ENCODE measurements at regions not wholly inside any gene's neighbourhood (a gene's known extent, or its start where the extent isn't known, plus 50 kb on each side); places are given as distances from the start of the nearest gene placed in this dataset.

- TF ChIP-seq ZBTB7A (IDR thresholded peaks at IDR 0.05; ENCODE audit: low read depth) = no peak
- TF ChIP-seq TCF12 (IDR thresholded peaks at IDR 0.05; ENCODE audit: low read depth) = no peak
- TF ChIP-seq, protein P1, sequence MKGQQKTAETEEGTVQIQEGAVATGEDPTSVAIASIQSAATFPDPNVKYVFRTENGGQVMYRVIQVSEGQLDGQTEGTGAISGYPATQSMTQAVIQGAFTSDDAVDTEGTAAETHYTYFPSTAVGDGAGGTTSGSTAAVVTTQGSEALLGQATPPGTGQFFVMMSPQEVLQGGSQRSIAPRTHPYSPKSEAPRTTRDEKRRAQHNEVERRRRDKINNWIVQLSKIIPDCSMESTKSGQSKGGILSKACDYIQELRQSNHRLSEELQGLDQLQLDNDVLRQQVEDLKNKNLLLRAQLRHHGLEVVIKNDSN (IDR thresholded peaks at IDR 0.05) = no peak
These were observed 50.3 kb upstream of the SNRK start for GRCh38 chr3:43236008-43236407.

DNA sequence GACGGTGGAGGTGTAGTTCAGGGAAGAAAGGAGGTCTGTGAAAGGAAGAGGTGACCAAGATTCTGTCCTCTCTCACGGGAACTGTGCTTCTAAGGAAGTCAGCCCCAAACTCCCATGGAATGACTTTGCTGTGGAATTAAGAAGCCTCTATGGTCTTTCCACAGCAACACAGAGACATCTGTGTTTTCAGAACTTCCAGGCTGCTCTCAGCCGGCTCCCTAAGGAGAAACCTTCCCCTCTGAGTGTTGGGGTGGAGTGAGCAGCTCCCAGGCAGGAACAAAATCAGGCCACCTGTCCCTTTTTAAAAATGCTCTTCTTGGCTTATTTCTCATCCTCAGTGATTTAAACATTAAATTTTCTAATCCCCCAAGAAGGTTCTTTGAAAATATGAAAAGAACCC, 53.3 kb upstream of the SNRK start:
- TF ChIP-seq TEAD4 (IDR thresholded peaks at IDR 0.05) (no peak), EP300 (IDR thresholded peaks at IDR 0.05; ENCODE audit: borderline replicate concordance) (no peak), ZBTB7A (IDR thresholded peaks at IDR 0.05; ENCODE audit: low read depth) (no peak), YY1 (IDR thresholded peaks at IDR 0.05; ENCODE audit: low read depth) (no peak), EGR1 (IDR thresholded peaks at IDR 0.05) (no peak), CREB1 (IDR thresholded peaks at IDR 0.05; ENCODE audit: low read depth) (no peak), RAD21 (IDR thresholded peaks at IDR 0.05; ENCODE audit: low read depth) (no peak), TAF1 (IDR thresholded peaks at IDR 0.05; ENCODE audit: low read depth) (no peak), CEBPB (IDR thresholded peaks at IDR 0.05) (no peak), FOXM1 (IDR thresholded peaks at IDR 0.05; ENCODE audit: borderline replicate concordance, low read depth) (no peak), TCF12 (IDR thresholded peaks at IDR 0.05; ENCODE audit: low read depth) (no peak), MAX (IDR thresholded peaks at IDR 0.05) (no peak)
- TF ChIP-seq, protein P1 (IDR thresholded peaks at IDR 0.05) = no peak
- TF ChIP-seq, protein P2, sequence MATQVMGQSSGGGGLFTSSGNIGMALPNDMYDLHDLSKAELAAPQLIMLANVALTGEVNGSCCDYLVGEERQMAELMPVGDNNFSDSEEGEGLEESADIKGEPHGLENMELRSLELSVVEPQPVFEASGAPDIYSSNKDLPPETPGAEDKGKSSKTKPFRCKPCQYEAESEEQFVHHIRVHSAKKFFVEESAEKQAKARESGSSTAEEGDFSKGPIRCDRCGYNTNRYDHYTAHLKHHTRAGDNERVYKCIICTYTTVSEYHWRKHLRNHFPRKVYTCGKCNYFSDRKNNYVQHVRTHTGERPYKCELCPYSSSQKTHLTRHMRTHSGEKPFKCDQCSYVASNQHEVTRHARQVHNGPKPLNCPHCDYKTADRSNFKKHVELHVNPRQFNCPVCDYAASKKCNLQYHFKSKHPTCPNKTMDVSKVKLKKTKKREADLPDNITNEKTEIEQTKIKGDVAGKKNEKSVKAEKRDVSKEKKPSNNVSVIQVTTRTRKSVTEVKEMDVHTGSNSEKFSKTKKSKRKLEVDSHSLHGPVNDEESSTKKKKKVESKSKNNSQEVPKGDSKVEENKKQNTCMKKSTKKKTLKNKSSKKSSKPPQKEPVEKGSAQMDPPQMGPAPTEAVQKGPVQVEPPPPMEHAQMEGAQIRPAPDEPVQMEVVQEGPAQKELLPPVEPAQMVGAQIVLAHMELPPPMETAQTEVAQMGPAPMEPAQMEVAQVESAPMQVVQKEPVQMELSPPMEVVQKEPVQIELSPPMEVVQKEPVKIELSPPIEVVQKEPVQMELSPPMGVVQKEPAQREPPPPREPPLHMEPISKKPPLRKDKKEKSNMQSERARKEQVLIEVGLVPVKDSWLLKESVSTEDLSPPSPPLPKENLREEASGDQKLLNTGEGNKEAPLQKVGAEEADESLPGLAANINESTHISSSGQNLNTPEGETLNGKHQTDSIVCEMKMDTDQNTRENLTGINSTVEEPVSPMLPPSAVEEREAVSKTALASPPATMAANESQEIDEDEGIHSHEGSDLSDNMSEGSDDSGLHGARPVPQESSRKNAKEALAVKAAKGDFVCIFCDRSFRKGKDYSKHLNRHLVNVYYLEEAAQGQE (IDR thresholded peaks at IDR 0.05; ENCODE audit: low read depth) = no peak

DNA sequence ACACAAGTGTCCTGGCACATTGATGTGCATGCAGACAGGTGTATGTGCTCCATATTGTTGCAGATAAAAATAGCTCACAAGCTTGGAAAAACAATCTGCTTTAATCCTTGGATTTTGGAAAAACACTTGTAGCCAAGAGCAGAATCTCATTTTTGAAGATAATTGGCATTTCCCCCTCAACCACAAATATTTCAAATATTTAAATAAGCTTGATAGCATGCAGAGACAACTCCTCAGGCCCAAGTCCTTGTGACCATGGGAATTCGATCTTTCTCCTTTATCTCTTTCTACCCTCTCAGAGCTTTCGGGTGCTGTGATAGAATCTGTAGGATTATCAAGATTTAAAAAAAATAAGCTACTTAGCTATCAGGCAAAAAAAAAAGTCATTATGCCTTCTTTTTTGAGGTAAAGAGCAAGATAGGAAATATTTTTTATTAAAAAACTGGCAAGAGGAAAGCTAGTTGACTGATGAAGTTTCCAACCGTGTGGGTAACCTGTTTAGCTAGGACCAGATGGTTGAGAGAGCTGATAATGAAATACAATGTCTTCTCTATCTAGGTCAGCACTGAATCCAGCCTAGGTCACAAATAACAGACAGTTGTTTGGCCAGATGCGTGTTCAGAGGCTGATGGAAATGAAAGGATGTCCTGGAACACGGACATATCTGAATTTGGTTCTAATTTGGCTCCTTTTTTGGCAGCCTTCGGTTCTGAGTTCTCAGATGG, 54.9 kb upstream of the SNRK start:
- TF ChIP-seq, protein P1 (IDR thresholded peaks at IDR 0.05) = no peak
- TF ChIP-seq MAX (IDR thresholded peaks at IDR 0.05) (no peak), RAD21 (IDR thresholded peaks at IDR 0.05; ENCODE audit: low read depth) (no peak), TCF12 (IDR thresholded peaks at IDR 0.05; ENCODE audit: low read depth) (no peak), NFIC (IDR thresholded peaks at IDR 0.05) (no peak), TAF1 (IDR thresholded peaks at IDR 0.05; ENCODE audit: low read depth) (no peak), EP300 (IDR thresholded peaks at IDR 0.05; ENCODE audit: borderline replicate concordance) (no peak), CREB1 (IDR thresholded peaks at IDR 0.05; ENCODE audit: low read depth) (no peak), FOXM1 (IDR thresholded peaks at IDR 0.05; ENCODE audit: borderline replicate concordance, low read depth) (no peak), EGR1 (IDR thresholded peaks at IDR 0.05) (no peak), TEAD4 (IDR thresholded peaks at IDR 0.05) (no peak)
- TF ChIP-seq, protein P2 (IDR thresholded peaks at IDR 0.05; ENCODE audit: low read depth) = no peak

- TF ChIP-seq TCF12 (IDR thresholded peaks at IDR 0.05; ENCODE audit: low read depth) (no peak), ZBTB7A (IDR thresholded peaks at IDR 0.05; ENCODE audit: low read depth) (no peak)
- TF ChIP-seq, protein P2 (IDR thresholded peaks at IDR 0.05; ENCODE audit: low read depth) = no peak
These were observed 61.8 kb upstream of the SNRK start for GRCh38 chr3:43224405-43225073.

All from Ishikawa (cell line).